GM19023 (cell line): ENCODE measurements at regions not wholly inside any gene's neighbourhood (a gene's known extent, or its start where the extent isn't known, plus 50 kb on each side); places are given as distances from the start of the nearest gene placed in this dataset.
"Not testable (repeated sequence)": the region's sequence is repeated elsewhere in the genome, so short reads cannot be mapped to it uniquely, and the experiment has no call there.

Experiments
- ATAC-seq: cut with Tn5 transposase; IDR thresholded peaks from one replicate; pipeline ENCODE4 v1.9.1; 2021; ENCODE audit warnings: mild to moderate bottlenecking, moderate library complexity; ENCODE audit not compliant: unreplicated experiment

GRCh38 chr17:15802917-15803316, 70.8 kb downstream of the TBC1D26 start:
- ATAC-seq: not testable (repeated sequence)

DNA sequence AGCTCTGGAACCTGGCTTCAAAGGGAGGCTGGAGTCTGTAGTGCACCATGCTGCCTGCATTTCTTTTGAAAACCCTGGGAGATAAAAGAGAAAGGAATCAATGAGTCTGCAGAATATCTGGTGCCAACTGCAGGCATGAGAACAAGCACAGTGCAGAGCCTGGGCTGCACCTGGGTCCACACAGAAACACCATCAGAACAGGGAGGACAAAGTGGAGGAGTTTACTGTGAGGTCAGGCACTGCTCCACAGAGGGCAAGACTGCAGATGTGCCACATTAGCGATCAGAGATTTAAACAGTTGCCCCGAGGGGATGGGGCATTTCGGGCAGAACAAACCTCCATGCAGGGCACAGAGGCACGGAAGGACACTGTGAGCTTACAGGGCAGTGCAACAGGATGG, 74.7 kb downstream of the TBC1D26 start:
- ATAC-seq: not testable (repeated sequence)

- not testable (repeated sequence) for ATAC-seq
Observed at GRCh38 chr17:15813388-15813787, 81.3 kb downstream of the TBC1D26 start.

DNA sequence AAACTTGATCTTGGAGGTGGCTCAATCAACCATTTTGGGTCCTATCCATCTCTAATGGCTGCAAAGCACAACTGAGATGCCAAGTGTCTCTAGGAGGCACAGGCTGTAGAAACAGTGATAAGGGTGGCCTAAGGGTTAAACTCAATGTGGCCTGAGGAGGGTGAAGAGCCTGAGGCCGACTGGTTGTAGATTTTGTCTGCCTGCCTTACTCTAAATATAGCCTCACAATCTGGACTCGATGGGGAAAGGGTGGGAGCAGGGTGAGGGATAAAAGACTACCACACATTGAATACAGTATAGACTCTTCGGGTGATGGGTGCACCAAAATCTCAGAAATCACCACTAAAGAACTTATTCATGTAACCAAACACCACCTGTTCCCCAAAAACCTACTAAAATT, 81.9 kb downstream of the TBC1D26 start:
- not testable (repeated sequence) for ATAC-seq

DNA sequence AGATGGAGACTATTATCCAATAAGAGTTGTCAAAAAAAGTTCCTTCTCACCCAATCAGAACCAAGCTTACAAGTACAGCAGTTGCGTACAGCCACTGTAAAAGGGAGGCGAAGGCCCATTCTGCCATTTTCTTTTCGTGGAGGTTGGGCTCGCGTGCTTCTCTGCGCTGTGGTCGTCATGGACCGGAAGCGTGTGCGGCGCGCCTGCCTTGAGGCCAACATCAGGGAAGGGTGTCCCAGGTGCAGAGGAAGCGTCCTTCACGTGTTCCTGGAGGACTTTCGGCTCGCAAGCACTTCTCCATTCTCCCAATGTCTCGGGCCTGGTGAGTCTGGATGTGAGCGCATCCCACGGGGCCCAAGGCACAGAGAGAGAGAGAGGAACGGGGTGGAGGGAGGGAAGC, 85.8 kb downstream of the TBC1D26 start:
- not testable (repeated sequence) for ATAC-seq

- not testable (repeated sequence) for ATAC-seq
Observed at GRCh38 chr17:15822280-15822679, 90.2 kb downstream of the TBC1D26 start.

DNA sequence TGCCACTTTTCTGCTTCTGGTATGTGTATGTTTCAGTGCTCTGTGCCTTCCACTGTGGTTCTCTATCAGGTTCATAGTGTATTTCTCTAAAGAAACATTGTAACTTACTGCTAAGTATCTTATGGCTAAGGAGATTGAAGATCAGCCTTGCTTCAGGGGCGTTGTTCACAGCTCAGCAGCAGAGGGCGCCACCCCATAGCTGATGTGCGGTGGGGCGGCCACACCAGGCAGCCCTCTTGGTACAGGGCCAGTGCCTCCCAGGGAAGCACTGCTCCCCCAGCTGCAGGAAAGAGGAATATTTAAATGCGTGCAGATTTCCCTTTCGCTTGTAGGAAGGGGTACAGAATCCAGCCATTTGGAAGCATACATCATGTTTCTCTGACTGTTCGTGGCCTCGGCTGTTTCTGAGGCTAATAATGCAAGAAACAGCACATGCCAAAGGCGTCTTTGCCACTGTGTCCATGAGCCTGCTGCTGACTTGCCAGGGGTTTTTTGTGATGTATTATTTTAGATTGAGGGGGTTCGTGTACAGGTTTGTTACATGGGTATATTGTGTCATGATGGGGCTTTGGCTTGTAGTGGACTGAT, 96.7 kb downstream of the TBC1D26 start:
- not testable (repeated sequence) for ATAC-seq

DNA sequence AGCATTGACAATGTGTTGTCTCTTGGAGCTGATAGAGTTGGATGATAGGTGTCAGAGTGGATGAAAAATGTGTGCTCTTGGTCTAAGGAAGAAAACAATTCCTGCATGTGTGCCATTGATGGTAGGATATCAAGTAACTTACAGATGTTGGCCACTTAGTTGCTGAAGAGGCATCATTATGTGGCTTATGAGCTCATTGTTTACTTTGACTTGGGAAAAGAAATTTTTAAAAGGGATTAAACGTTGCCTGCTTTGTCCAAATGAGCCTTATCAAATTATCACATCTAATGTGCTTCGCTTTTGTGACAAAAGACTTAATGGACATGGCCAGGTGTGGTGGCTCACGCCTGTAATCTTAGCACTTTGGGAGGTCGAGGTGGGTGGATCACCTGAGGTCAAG, 98.1 kb downstream of the TBC1D26 start:
- ATAC-seq: not testable (repeated sequence)

DNA sequence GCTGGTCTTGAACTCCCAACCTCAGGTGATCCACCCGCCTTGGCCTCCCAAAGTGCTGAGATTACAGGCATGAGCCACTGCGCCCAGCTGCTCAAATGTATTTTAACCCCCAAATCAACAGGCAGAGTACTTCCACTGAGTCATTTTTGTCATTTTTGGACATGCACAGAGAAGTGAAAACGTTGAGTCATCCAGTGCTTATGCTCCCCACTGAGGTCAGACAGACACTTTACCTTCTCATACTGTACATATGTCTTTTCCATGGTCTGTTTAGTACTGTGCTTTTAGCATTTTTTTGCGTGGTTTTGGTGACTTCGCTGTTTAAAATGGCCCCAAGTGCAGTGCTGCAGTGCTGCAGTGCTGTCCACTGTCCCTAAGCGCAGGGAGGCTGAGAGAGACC, 99.1 kb downstream of the TBC1D26 start:
- peak; percentile 88 for ATAC-seq

DNA sequence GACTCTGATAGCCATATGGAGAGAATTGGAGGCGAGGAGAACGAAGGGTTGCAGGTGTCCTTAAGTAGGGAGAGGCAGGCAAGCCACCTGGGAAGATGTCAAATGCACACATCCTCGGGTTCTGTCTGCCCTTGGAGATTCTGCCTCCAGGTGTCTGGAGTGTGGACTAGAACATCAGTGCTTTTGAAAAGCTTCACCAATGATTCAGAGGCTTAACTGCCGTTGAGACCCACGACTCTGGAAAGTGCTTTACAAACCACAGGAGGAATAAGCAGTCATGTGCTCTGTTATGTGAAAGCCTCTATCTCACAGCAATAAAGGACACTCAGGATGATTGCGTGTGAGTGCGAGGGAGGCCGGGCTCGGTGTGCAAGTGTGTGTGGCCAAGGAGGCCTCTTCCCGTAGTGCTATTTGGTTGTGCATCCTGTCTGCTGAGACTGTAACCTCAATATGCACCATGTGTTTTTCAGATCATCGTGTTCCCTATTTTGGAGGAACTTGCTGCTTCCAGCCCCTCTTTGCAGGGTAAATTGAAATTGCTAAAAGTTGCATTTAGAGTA, 100.9 kb downstream of the TBC1D26 start:
- ATAC-seq: not testable (repeated sequence)

DNA sequence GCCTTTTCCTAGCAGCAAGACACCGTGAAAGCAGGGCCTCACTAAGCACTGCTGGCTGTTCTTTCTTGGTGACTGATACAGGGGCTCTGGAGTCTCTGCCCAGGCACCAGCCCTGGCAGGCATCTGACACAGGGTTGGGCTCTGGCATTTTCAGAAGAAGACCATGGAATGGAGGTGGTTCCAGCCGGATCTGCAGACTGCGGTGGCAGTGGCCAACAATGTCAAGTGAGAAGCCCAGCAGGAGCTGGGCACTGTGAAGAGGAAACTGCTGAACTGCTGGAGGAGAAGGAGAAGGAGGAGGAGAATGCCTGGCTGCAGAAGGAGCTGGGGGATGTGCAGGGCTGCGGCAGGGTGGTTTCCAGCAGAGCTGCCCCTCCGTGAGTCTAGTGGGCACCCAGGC, 101.8 kb downstream of the TBC1D26 start:
- ATAC-seq: not testable (repeated sequence)

DNA sequence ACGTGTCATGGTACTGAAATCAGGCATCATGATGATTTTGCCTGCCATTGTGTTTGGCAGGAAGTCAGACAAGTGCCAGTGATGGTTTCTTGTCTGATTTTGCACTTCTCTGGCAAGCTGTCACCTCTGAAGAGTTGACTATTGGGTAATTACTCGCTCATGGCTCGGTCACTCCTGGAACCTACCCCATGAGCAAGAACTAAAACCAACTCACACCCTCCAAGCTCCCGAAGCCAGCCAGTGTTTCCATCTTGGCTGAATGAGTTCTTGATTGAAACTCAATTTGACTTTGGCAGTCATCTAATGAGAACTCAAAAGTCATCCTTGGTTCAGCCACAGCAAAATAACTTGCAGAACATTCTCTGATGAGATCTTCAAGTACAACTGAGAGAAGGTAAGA, 103.4 kb downstream of the TBC1D26 start:
- not testable (repeated sequence) for ATAC-seq

DNA sequence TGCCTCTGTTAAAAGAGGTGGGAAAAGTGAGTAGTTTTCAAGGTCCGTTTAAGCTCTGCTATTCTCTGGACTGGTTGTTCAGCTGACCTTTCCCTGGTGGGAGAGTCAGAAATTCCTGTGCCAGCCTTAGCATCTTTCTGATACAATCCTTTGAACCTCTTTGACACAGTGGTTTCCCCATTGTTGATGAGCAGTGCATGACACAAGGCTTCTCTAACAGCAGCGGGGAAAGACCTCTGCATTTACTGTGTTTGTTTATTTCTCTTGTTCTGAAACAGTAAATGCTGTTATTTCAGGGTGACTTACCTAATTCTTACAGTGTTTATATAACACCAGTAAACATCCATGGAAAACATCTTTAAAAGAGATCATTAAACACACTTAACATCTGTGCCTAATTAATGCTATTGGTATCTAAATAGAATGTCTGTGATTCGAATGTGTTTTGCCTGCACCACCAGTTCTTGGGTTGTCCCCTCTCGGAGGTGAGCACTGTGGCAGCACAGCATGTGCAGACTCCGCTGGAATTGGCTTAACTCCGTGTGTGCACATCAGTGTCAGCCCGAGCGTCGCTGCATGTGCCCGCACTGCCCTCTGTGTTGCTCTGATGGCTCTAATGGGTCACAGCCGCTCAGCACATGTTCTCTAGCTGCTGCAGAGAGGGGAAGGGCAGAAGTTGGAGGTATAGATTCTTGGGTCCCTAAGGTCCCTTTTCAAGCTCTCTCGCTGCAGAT, 104.3 kb downstream of the TBC1D26 start:
- ATAC-seq: not testable (repeated sequence)

GRCh38 chr17:15836991-15837390, 104.9 kb downstream of the TBC1D26 start:
- ATAC-seq: not testable (repeated sequence)

DNA sequence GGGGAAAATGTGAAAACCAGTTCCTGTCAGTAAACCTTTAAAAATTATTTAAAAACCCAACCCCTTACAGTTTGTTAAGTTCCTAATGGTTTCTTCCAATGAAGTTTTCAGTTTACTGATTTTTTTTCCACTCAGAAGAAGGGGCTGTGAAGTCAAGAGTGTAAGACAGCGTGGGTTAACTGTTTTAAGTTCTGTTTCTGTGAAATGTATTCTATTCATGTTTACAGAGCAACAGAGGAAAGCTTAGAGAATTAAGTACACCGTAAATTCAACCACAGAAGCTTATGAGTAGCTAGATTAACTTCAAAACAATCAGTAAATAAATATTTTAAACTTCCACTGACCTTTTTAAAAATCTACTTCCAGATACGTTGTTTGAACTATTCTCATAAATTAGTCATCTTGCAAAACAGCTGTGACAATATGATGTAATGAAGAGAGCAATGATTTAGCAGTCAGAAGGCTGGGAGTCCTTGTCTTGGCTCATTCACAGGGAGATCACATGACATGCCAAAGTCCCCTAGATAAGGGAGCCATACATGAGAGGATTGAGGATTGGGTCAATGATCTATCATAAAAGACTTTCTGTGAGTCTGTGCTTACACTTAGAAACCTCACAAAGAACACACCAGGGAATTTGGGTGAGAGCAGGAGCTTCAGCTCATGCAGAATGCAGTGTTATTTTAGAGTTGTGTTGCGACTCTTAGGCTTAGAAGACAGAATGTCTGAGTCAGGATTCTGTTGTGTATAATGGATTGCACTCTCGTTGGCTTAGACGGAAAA, 97.3 kb upstream of the ADORA2B start:
- not testable (repeated sequence) for ATAC-seq

DNA sequence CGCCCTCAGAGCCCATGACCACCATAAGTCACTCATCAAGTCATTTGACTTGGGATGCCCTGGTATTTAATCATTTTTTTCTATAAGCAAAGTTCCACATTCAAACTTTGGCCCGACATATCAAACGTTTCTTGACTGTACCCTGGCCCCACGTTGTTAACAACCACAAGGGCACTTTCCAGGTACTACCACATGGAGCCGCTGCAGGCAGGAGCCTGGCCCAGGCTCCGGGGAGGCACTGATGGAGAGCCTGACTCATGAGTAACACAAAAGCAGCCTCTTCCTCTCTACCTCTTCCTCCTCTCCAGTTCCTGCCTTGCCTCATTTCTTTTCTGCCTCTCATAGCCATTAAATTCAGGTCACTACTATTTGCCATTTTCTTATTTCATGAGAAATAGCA, 95.9 kb upstream of the ADORA2B start:
- not testable (repeated sequence) for ATAC-seq

DNA sequence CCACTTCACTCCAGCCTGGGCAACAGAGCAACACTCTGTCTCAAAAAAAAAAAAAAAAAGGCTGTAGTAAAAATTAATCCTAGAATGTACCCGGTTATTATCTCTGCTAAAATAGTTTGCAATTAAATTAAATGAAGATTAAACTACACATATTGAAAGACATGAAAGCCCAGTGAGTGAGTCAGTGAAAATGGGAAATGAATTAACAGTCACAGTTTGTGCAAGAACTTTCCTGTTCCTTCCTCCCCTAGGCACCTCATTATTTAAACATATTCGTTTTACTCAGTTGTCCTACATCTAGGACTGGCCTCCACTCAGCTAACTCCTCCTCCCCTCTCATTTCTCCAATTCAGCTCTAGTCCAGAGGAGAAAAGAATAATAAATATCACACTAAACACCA, 94.9 kb upstream of the ADORA2B start:
- not testable (repeated sequence) for ATAC-seq

DNA sequence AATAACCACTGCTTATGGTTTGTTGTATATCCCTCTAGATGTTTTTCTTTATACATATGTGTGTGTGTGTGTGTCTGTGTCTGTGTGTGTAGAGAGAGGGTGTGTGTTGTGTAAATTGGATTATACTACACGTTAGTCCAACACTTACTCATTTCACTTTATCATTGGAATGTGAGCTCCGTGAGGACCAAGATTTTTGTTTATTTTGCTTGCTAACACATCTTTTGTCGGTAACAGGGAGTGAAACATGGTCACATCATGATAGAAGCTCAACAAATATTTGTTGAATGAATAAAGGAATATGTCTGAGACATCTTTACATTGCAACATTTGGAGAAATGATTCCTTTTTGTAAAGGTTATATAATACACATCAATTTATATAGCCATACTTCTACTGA, 94.2 kb upstream of the ADORA2B start:
- not testable (repeated sequence) for ATAC-seq

DNA sequence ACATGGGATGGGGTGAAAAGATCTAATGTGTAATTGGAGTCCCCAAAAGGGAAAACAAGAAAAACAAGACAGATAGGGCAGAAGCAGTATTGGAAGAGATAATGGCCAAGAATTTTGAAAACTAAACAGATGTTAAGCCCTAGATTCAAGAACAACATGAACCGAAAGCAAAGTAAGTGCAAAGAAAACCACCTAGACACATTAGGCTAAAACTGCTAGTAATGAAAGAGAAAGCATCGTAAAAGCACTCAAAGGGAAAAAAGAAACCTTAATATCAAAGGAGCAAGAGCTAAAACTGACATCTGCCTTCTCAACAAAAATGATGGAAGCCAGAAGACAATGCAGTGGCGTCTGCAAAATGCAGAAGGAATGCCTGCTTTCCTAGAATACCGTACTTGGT, 92.1 kb upstream of the ADORA2B start:
- not testable (repeated sequence) for ATAC-seq

GRCh38 chr17:15856191-15856590, 88.7 kb upstream of the ADORA2B start:
- not testable (repeated sequence) for ATAC-seq

DNA sequence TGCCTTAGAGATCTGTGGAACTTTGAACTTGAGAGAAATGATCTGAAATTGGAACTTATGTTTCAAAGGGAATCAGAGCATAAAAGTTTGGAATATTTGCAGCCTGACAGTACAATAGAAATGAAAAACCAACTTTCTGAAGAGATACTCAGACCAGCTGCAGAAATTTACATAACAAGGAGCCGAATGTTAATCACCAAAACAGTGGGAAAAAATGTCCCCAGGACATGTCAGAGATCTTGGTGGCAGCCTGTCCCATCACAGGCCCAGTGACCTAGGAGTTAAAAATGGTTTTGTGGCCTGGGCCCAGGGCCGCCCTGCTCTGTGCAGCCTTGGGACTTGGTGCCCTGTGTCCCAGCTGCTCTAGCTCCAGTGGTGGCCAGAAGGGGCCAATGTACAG, 88.2 kb upstream of the ADORA2B start:
- ATAC-seq: not testable (repeated sequence)
